Esophagus squamous epithelium (tissue), 5 donors: ENCODE measurements at regions not wholly inside any gene's neighbourhood (a gene's known extent, or its start where the extent isn't known, plus 50 kb on each side); places are given as distances from the start of the nearest gene placed in this dataset.
"Not testable (repeated sequence)": the region's sequence is repeated elsewhere in the genome, so short reads cannot be mapped to it uniquely, and the experiment has no call there.

ENCODE experiments used
- DNase-seq: peaks from one replicate; lab custom pipeline; 2025; lab: John Stamatoyannopoulos, UW
- H3K27ac ChIP-seq, 4 donors: fragments of 200-600 bp; sonication (generic); one replicate each; pipeline ENCODE4 v1.5.1; 2016 to 2019; ENCODE audit warnings: mild to moderate bottlenecking in 1 of 4
- H3K27me3 ChIP-seq, 4 donors: fragments of 200-600 bp; sonication (generic); 1 replicate in 3 of 4; 2 replicates in 1 of 4; pipeline versions ENCODE4 v1.5.1 to v1.6.0; 2017 to 2021; ENCODE audit warnings: antibody characterized with exemption in 1 of 4
- H3K36me3 ChIP-seq, 3 donors: fragments of 200-600 bp; sonication (generic); one replicate each; pipeline ENCODE4 v1.5.1; 2016 to 2019
- H3K4me1 ChIP-seq, 3 donors: fragments of 200-600 bp; sonication (generic); one replicate each; pipeline ENCODE4 v1.5.1; 2017 to 2019
- H3K4me3 ChIP-seq, 4 donors: fragments of 200-600 bp; sonication (generic); 1 replicate in 3 of 4; 2 replicates in 1 of 4; pipeline ENCODE4 v1.5.1; 2016 to 2019; ENCODE audit warnings: mild to moderate bottlenecking in 2 of 4, moderate library complexity in 1 of 4
- H3K9me3 ChIP-seq, 3 donors: fragments of 200-600 bp; sonication (generic); one replicate each; pipeline ENCODE4 v1.5.1; 2016 to 2019
- POLR2A ChIP-seq, 4 donors: fragments of 450-650 bp; IDR thresholded peaks; one replicate each; pipeline ENCODE4 v1.6.1; 2017; ENCODE audit warnings: antibody characterized with exemption in 4 of 4, mild to moderate bottlenecking in 4 of 4, moderate library complexity in 3 of 4
- WGBS, 2 donors: methylation state at CpG; one replicate each; pipeline ENCODE4 v1.1.5; 2018; 5-methylcytosine and 5-hydroxymethylcytosine counted together
- intact Hi-C: fragments of 100-400 bp; cut with DNase I; formaldehyde crosslinking; loops from one replicate; pipeline ENCODE4 v1.15.0; 2022
- TF ChIP-seq, protein P1 (sequence below), 6 experiments: fragments of 450-650 bp in 4 of 6; fragments of 200-600 bp in 2 of 6; sonication (generic) in 2 of 6; IDR thresholded peaks; one replicate each; pipeline ENCODE4 v1.5.1; 2016 to 2019; ENCODE audit warnings: antibody characterized with exemption in 6 of 6, mild to moderate bottlenecking in 4 of 6, moderate library complexity in 4 of 6
- donor health status: DM: yes; HTN: yes; CAD: no.

DNA sequence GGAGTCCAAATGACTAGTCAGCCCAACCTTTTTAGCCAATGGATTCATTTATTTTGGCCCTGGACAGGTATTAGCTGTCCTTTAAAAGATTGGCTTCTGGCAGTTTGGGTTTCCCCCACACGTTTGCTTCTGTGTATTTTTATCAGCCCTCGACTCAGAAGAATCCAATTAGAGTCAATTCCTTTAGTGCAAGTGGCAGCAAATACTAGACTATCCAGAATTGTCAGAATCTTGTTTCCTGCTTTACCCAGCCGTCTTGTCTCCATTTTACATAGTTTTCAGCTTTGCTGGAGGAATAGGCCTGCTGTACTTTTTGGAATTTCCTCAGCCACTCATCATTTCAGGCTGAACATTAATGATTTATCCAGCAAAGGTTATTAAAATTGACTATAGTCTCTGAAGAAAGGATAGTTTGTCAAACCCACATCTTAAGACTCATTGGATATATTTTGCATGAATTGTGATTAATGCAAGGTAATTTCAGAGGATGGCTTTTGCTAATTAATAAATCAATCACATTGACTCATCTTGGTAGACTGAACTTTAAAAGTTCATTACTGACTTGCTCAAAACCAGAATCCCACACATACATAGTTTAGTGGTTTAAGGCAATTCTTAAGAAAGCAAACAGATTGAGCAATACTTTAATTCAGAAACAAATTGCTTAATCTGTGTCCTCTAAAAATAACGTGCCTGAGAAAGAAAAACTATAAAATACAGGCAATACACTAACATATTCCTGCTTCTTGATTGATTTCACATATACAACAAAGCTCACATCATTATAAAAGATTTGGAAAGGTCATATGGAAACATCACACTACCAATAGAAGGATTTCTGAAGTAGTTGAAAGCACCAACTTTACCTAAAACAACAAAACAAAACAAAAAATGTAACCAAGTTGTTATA lies 62.9 kb upstream of the ZNF217 start:
- Histone ChIP-seq H3K4me1 (peaks cover 21 to 62% (median 23%) of the 10 kb centered on the region in 3 donors), H3K9me3 (no peaks in the 10 kb centered on the region), H3K27me3 (no peaks in the 10 kb centered on the region), H3K4me3 (no peak overlapping the region), H3K36me3 (no peaks in the 10 kb centered on the region), H3K27ac (peak overlapping the region; percentile 25 to 58 (median 49))
- intact Hi-C loops = no loop called here
- 16 to 36% methylated on average over 4 of the region's 4 CpGs for WGBS, 2 donors
- TF ChIP-seq, protein P1, sequence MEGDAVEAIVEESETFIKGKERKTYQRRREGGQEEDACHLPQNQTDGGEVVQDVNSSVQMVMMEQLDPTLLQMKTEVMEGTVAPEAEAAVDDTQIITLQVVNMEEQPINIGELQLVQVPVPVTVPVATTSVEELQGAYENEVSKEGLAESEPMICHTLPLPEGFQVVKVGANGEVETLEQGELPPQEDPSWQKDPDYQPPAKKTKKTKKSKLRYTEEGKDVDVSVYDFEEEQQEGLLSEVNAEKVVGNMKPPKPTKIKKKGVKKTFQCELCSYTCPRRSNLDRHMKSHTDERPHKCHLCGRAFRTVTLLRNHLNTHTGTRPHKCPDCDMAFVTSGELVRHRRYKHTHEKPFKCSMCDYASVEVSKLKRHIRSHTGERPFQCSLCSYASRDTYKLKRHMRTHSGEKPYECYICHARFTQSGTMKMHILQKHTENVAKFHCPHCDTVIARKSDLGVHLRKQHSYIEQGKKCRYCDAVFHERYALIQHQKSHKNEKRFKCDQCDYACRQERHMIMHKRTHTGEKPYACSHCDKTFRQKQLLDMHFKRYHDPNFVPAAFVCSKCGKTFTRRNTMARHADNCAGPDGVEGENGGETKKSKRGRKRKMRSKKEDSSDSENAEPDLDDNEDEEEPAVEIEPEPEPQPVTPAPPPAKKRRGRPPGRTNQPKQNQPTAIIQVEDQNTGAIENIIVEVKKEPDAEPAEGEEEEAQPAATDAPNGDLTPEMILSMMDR (IDR thresholded peaks at IDR 0.05) = no peak
- TF ChIP-seq POLR2A (IDR thresholded peaks at IDR 0.05) = no peak
- DNase-seq = no peak

DNA sequence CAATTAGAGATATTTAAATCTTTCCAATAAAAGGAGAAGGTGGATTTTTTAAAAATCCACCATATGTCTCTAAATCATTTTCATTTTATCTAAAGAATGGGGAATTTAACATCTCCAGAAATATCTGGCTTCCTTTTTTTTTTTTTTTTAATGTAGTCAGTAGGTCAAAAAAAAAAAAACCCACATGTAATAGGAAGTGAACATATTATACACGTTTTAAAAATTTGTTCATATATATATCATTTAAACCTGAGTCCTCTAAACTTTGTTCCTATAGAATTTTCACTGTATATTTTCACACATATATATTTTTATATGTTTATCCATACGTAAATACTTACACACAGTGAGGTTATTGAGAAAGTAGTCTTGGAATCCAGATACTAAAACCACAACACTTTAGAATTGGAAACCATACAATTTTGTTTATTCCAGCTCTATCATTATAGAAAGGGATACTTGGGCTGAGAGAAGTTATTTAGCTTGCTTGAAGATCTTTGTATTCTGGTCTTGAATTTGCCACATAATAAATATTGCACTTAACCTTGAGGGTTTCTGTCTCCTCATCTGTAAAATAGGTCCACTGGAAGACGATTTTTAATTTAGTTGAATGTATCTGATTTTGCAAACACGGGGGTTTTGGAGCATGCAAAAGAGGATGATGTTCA lies 62.1 kb upstream of the ZNF217 start:
- peak overlapping the region; percentile 25 to 58 (median 49) for H3K27ac ChIP-seq
- no peak overlapping the region for H3K4me3 ChIP-seq
- TF ChIP-seq, protein P1 (IDR thresholded peaks at IDR 0.05) = no peak
- TF ChIP-seq POLR2A (IDR thresholded peaks at IDR 0.05) = no peak
- H3K36me3 ChIP-seq = no peaks in the 10 kb centered on the region
- peaks cover 18 to 54% (median 21%) of the 10 kb centered on the region in 3 donors for H3K4me1 ChIP-seq
- no peaks in the 10 kb centered on the region for H3K9me3 ChIP-seq
- H3K27me3 ChIP-seq = no peaks in the 10 kb centered on the region
- WGBS, 2 donors = 60 to 63% methylated on average over 4 of the region's 4 CpGs
- no peak for DNase-seq
- intact Hi-C loops = no loop called here

DNA sequence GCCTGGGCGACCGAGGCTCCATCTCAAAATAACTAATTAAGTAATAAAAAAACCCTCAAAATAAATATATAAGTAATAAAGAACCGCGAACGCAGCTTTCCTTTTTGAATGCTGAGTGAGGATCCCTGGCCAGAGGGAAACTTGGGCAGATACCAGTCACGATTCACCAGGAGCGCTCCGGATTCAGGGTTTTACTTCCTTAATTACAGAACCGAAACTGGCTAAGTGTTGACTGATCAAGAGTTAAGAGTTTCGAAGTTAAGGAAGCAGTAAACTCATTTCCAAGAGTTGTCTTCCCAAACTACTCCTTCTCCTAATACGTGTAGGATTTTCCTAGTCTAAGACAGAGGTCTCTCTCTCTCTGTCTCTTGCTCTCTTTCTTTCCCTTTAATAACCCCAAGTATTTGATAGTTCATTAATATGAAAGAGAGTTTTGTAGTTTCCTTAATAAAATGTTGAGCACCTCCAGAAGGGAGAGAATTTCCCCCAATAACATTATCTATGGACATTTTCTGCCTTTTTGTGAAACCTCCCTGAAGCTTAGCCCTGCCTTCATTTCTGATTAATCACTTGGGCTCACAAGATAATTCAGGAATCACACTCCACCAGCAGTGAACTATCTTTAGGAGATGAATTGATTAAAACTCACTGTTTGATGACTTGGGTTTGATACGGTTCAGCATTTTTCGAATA lies 61.4 kb upstream of the ZNF217 start:
- intact Hi-C loops = no loop called here
- Histone ChIP-seq H3K36me3 (no peaks in the 10 kb centered on the region), H3K27ac (peak overlapping the region; percentile 11 to 56 (median 36)), H3K4me1 (peaks cover 15 to 47% (median 16%) of the 10 kb centered on the region in 3 donors), H3K9me3 (no peaks in the 10 kb centered on the region), H3K4me3 (no peak overlapping the region), H3K27me3 (no peaks in the 10 kb centered on the region)
- TF ChIP-seq, protein P1 (IDR thresholded peaks at IDR 0.05) = no peak
- TF ChIP-seq POLR2A (IDR thresholded peaks at IDR 0.05) = no peak
- no peak for DNase-seq
- WGBS, 2 donors = 70 to 86% methylated on average over 13 of the region's 13 CpGs

DNA sequence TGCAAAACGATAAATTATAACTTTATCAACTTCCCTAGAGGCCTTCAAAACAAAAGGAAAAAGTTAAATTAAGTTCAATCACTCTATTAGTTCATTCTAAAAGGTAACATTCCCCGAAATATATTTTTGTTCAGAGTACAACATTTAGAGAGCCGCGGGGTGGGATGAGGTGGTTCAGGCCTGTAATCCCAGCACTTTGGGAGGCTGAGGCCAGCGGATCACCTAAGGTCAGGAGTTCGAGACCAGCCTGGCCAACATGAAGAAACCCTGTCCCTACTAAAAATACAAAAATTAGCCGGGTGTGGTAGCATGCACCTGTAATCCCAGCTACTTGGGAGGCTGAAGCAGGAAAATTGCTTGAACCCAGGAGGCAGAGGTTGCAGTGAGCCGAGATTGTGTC lies 60.9 kb upstream of the ZNF217 start:
- DNase-seq = not testable (repeated sequence)
- H3K4me1 ChIP-seq = peaks cover 15 to 43% (median 16%) of the 10 kb centered on the region in 3 donors

DNA sequence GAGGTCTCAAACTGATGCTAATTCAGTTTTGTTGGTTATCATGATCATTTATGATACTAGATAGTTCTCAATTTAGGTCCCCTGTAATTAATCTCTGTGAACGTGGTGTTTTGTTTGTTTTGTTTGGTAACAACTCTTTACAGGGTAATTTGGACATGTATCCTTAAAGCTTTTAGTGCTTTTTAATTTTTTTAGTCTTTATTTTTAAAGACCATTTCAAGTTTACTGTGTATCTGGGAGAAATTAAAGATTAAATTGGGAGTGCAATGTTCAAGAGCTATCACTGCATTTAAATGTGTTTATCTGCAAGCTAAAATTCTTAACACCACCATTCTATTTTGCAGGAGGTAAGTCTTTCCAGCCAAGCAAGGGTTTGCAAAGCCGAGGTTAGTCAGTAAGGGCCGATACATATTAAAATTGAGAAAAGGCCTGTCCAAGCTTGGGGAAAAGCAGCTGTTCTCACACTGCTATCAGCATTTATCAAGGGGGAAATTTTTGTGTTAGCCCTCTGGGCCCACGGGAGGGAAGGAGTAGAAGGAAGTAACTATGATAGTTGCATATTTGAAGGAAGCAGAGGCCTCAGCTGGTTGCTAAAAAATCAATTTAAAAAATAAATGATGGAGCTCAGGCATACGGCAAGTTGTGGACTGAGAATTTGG lies 59.3 kb upstream of the ZNF217 start:
- no peak for TF ChIP-seq POLR2A (IDR thresholded peaks at IDR 0.05)
- TF ChIP-seq, protein P1 (IDR thresholded peaks at IDR 0.05) = no peak
- WGBS, 2 donors = 38 to 59% methylated on average over 5 of the region's 5 CpGs
- Histone ChIP-seq H3K27me3 (no peaks in the 10 kb centered on the region), H3K27ac (peak overlapping the region in 3 of 4 donors; percentile 37 to 45 (median 40)), H3K4me3 (no peak overlapping the region), H3K36me3 (no peaks in the 10 kb centered on the region), H3K9me3 (no peaks in the 10 kb centered on the region), H3K4me1 (peaks cover 15 to 39% (median 16%) of the 10 kb centered on the region in 3 donors)
- no peak for DNase-seq
- intact Hi-C loops = no loop called here

More for the DNA sequence above, 60.9 kb upstream of the ZNF217 start:
- peak overlapping the region; percentile 11 to 56 (median 36) for H3K27ac ChIP-seq
- 79 to 86% methylated on average over 8 of the region's 8 CpGs for WGBS, 2 donors
- H3K36me3 ChIP-seq, H3K27me3 ChIP-seq, intact Hi-C loops, H3K9me3 ChIP-seq, H3K4me3 ChIP-seq: not testable (repeated sequence)
